Heart left ventricle (tissue), 13 donors: ENCODE measurements at regions not wholly inside any gene's neighbourhood (a gene's known extent, or its start where the extent isn't known, plus 50 kb on each side); places are given as distances from the start of the nearest gene placed in this dataset.

Source experiments
- POLR2A ChIP-seq, 2 donors: fragments of 450-650 bp; IDR thresholded peaks; one replicate each; pipeline ENCODE4 v1.6.1; 2017; ENCODE audit warnings: antibody characterized with exemption in 2 of 2, mild to moderate bottlenecking in 2 of 2, moderate library complexity in 2 of 2
- TF ChIP-seq, protein P1 (sequence below), 12 donors: fragments of 200-600 bp; sonication (generic) in 4 of 12; IDR thresholded peaks; one replicate each; pipeline versions ENCODE4 v1.5.0 to v1.8.0; 2018 to 2022; ENCODE audit warnings: antibody characterized with exemption in 12 of 12, mild to moderate bottlenecking in 5 of 12
- donor health status: ischemic (EF 13 %, LVEDD 7.1; RV severe dilation, severe dysfunction).
- donor health status: DM: no; HTN: yes; CAD: no.
- donor health status: DM: no; HTN: no; CAD: no.
- donor health status: ischemic (EF 25% LVEDD 6.9; RV normal size, moderate dysfunction).
- donor health status: ischemic (EF 25% LVEDD 5.7; RV mildly dilated, moderate dysfunction).
- donor health status: ischemic (EF 35%, LVEDD 5.7; RV mildly dilated, moderate dysfunction).
- donor health status: nonischemic (EF 11% LVEDD 7.7; RV severe dilation, severe dysfunction).
- donor health status: DM: yes; HTN: yes; CAD: no.
- donor health status: PGD.
- donor health status: ischemic (EF 29% LVEDD 5.4; RV normal size, mild dysfunction).
- donor health status: nonischemic (EF 23%, LVEDD 6.1; RV moderate dilation, normal function).

DNA sequence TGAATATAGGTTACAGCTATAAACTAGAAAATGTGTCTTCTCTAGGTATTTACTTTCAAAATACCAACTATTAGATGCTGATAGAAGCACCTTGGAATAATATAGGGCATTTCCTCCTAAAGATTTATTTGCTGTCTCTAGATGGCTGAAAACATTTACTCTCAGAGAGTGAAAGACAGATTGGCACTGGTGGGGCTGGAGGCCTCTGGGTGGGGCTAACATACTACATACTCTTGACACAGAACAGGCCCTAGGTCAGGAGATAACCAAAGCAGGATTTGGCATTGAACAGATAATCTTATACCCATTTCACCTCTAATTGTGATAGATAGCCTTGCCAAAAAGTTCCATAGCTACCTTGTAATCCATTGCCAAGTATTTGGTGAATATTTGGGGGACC, 253.3 kb upstream of the TBC1D5 start:
- no peak for TF ChIP-seq POLR2A (IDR thresholded peaks at IDR 0.05)
- TF ChIP-seq, protein P1, sequence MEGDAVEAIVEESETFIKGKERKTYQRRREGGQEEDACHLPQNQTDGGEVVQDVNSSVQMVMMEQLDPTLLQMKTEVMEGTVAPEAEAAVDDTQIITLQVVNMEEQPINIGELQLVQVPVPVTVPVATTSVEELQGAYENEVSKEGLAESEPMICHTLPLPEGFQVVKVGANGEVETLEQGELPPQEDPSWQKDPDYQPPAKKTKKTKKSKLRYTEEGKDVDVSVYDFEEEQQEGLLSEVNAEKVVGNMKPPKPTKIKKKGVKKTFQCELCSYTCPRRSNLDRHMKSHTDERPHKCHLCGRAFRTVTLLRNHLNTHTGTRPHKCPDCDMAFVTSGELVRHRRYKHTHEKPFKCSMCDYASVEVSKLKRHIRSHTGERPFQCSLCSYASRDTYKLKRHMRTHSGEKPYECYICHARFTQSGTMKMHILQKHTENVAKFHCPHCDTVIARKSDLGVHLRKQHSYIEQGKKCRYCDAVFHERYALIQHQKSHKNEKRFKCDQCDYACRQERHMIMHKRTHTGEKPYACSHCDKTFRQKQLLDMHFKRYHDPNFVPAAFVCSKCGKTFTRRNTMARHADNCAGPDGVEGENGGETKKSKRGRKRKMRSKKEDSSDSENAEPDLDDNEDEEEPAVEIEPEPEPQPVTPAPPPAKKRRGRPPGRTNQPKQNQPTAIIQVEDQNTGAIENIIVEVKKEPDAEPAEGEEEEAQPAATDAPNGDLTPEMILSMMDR (IDR thresholded peaks at IDR 0.05) = no peak
